HG03045 (cell line): ENCODE measurements at regions not wholly inside any gene's neighbourhood (a gene's known extent, or its start where the extent isn't known, plus 50 kb on each side); places are given as distances from the start of the nearest gene placed in this dataset.

Source experiments
- ATAC-seq: cut with Tn5 transposase; IDR thresholded peaks from one replicate; pipeline ENCODE4 v1.9.1; 2021; ENCODE audit warnings: mild to moderate bottlenecking, moderate library complexity; ENCODE audit not compliant: unreplicated experiment

- ATAC-seq: no peak
Measured at GRCh38 chr5:4252385-4252784, 656.8 kb downstream of the IRX1 start.

GRCh38 chr5:4254736-4255135, 659.1 kb downstream of the IRX1 start:
- no peak for ATAC-seq

- ATAC-seq: no peak
Measured at GRCh38 chr5:4255441-4255840, 659.8 kb downstream of the IRX1 start.

DNA sequence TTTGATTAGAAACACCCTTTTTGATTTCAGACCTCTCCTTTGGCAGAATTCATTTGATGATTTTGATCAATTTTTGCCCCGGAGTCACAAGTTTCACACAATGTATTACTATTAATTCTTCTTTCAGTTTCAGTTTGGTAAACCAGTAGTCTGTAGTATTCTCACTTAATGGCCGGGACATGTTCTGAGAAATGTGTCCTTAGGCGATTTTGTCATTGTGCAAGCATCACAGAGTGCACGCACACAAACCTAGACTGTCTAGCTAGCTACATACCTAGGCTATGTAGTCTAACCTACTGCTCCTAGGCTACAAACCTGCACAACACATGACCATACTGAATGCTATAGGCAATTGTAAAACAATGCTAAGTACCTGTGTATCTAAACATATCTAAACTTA, 662.5 kb downstream of the IRX1 start:
- ATAC-seq: no peak

DNA sequence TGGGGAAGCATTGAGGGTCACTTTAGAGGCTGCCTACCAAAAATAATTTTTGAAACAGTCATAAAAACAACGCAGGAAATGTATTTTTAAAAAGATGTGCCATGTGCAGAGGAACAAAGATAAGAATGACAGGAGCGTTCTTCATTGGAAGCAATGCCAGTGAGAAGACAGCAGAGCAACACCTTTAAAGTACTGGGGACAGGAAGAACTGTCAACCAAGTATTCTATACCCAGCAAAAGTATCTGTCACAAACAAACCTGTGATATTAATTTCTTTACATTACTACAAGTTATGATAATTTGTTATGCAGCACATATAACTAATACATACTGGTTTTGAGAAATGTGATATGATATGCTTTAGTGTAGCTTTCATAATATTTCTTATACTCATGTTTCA, 675.6 kb downstream of the IRX1 start:
- no peak for ATAC-seq

GRCh38 chr5:4275232-4275631, 679.6 kb downstream of the IRX1 start:
- ATAC-seq: no peak

DNA sequence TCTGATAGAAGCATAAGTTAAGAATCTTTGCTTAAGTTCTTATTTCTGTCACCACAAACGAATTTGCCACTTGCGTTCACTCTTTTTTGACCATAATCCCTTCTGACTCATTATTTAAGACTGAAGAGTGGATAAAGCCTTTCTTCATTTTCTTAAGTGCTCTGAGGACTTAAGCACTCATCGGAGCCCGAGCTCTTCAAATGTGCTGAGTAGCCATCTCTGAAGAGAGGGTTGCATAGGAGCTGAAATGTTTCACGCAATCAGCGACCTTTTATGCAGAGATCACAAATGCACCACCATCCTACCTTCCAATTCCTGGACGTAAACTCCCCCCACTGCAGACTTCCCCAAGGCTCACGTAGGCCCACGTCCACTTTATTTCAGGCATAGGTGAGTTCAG, 699.2 kb downstream of the IRX1 start:
- no peak for ATAC-seq

DNA sequence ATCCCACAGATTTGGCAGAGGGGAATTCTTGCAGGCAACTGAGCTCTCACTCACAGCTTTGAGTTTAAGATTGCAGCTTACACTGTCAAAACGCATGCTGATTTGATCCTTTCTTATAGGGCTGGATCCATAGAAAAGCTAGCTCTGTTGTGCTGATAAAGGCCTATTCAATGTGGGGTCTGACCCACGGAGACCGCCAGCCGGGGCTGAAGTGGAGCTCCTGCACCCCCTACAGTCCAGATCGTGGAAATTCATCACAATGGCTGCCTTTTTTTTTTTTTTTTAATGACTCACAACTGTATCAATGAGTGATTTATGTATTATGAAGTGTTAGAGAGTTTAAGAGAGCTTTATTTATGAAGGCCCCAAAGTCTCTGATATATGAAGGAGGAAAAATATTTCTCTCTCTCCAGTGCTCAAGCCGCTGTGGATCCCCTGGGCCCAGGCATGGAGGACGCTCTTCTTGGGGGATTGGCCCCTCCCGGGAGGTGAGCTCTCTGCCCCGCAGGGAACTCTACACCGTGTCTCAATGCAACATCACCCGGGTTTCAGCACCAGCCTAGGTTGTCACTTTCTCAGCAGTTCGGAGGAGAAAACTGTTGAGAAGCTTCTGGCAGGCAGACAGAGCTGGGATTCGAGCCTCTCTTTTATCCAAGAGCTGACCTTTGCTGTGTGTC, 700.2 kb downstream of the IRX1 start:
- ATAC-seq: no peak

DNA sequence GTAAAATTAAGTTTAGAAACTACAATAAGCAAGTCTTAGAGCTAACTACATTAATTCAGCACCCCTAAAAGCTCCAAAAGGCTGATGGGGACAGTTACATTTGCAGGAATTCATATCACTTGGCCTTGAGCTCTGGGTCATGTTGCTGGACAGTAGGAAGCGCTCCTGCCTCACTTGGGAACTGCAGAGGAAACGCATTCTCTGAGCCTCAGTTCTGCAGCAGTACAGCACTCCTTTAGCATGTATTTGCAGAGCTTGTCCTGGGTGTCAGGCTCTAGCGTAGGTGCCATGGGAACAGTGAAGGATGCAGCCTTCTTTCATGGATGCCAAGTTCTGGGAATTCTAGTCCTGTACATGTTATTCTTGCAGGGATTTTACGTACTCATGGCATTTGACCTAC, 710.4 kb downstream of the IRX1 start:
- no peak for ATAC-seq

DNA sequence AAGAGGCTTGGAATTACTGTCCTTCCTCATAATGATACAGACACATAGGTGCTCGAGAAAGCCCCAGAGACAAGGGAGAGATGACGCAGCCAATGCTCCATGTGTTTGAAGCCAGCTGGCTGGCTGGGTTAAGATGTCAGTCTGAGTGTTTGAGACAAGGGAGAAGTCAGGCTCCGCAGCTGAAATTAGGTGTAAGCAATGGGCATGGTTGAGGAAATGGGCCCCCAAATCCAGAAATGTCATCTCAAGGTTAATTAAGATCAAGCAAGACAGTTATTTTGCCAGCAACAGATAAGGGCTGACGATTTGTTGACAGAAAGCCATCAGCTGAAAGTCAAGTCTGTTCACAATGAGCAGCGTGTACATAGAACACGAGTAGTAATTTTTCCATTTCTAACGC, 713.4 kb downstream of the IRX1 start:
- no peak for ATAC-seq

DNA sequence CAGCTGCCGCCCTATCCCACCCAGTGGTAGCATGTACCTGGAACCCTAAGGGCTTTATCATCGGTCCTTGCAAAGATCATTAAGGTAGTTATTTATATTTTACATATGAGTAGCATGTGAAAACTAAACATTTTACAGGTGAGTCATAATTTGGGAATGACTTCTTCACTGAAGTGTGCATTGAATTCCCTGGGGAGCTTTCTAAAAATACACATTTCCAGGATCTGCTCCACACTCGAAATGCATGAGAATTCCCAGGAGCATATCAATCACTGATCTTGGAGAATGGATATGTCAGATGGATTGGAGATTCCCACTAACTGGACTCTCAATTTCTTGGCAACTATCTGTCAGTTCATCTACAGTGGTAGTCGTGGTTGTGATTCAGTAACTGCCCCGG, 717.5 kb downstream of the IRX1 start:
- ATAC-seq: no peak

DNA sequence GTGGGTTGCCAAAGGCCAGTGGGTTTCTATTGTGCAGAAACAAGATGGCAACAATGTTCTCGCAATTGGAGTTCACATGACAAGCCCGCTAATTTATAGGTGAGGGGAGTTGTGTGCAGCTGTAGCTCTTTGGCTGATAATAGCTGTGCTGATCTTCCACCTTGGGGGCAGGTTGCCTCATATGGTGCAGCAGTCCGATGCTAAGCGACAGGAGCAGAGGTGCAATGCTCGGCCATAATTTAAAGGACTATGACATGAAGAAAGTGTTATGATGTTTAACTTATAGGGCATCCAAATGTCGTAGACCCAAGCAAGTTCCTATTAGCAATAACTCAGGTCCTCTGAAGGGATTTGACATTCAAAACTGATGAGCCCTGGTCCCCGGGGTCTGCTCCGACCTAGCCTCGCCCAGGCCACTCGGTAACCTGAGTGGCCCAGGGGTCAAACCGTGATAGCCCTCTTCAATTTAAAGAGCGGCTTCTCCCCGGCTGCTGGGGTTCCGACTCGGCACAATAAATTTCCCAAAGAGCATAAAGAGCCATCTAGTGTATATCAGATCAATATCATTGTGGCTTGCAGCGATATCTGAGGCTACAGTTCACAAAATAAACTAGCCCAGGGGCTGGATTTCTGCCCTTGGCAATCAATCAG, 724.0 kb downstream of the IRX1 start:
- ATAC-seq: no peak

GRCh38 chr5:4330327-4330726, 734.7 kb downstream of the IRX1 start:
- no peak for ATAC-seq

GRCh38 chr5:4335078-4335477, 739.4 kb downstream of the IRX1 start:
- ATAC-seq: no peak

DNA sequence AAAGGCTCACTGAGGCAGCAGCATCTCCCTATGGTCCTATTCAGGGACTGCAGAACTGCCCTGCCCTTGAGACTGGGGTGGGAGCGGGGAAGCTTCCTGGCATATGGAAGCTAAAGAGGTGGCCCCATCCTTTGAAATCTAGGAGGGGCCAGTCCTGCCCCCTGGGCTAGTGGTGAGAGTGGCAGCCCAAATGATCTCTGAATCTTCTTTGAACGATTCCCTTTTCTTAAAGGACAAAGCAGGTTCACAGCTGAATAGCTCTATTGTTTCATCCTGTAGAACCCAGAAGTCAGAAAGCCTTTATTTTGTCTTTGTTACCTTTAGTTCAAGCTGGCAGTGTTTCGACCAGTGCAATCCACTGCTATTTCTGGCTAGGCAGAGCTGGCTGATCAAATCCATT, 741.9 kb downstream of the IRX1 start:
- no peak for ATAC-seq

- no peak for ATAC-seq
Measured at GRCh38 chr5:4339949-4340348, 744.3 kb downstream of the IRX1 start.

DNA sequence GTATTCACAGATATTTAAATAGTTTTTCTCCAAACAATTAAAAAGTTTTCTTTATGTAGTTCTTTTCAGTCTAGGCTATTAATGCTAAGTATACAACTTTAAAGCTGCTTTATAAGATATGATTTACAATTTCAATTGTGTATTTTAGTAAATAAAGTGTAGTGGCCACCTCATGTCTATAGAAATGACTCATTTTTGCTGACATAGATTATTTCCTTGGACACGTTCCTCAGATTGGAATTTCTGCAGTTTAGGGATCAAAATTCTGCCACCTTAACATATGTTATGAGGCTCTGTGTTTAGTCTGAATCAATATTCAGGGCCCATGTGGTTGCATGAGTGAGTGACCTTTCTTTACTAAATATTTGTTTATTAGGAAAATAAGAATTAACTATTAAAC, 750.2 kb downstream of the IRX1 start:
- no peak for ATAC-seq

GRCh38 chr5:4348423-4348822, 752.8 kb downstream of the IRX1 start:
- no peak for ATAC-seq

DNA sequence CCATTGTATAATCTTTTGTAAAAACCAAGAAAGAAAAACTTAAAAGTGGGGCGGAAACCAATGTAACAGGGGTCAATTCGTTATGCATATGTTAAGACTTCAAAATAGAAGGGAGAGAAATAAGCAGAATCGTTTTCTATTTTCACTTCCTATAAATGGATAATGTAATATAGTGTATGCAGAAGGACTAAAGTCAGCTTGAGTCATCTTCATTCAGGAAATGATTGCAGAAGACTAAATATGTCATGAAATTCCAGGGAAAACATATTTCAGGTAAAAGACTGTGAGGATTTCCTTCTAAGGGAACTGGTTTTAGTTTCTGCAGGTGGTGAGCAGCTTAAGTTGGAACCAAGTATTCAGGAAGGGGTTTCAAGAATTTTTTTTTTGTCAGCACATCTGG, 753.3 kb downstream of the IRX1 start:
- ATAC-seq: no peak

- no peak for ATAC-seq
Measured at GRCh38 chr5:4356201-4356600, 760.6 kb downstream of the IRX1 start.

DNA sequence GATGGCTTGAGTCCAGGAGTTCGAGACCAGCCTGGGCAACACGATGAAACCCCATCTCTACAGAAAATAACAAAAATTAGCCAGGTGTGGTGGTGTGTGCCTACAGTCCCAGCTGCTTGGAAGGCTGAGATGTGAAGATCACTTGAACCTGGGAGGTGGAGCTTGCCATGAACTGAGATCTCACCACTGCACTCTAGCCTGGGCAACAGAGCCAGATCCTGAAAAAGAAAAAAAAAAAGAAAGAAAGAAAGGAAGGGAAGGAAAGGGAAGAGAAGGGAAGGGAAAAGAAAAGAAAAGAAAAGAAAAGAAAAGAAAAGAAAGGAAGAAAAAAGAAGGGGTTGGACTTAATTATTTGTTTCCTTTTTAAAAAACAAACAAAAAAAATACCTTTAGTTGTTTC, 764.2 kb downstream of the IRX1 start:
- ATAC-seq: no peak

GRCh38 chr5:4361753-4362152, 766.1 kb downstream of the IRX1 start:
- no peak for ATAC-seq

- no peak for ATAC-seq
Measured at GRCh38 chr5:4362411-4362810, 766.8 kb downstream of the IRX1 start.
